SU-DHL-6 (cell line): ENCODE measurements at regions not wholly inside any gene's neighbourhood (a gene's known extent, or its start where the extent isn't known, plus 50 kb on each side); places are given as distances from the start of the nearest gene placed in this dataset.

Experiments used
- H2AFZ ChIP-seq: fragments of 200-600 bp; sonication (generic); 2 replicates; pipeline ENCODE4 v1.6.1; 2014; ENCODE audit warnings: low read depth, mild to moderate bottlenecking, moderate library complexity, mixed read lengths, antibody characterized with exemption, low read length; ENCODE audit not compliant: severe bottlenecking
- H3F3A ChIP-seq: fragments of 200-600 bp; shearing (Covaris generic); 2 replicates; pipeline ENCODE4 v1.6.0; 2016; ENCODE audit warnings: antibody characterized with exemption, mild to moderate bottlenecking; ENCODE audit not compliant: insufficient read depth
- H3K27ac ChIP-seq: fragments of 200-600 bp; sonication (generic); 2 replicates; pipeline ENCODE4 v1.5.1; 2016; ENCODE audit warnings: low read depth, mild to moderate bottlenecking, low read length, moderate library complexity, mixed read lengths
- H3K27me3 ChIP-seq: fragments of 200-600 bp; sonication (generic), shearing (Covaris generic); 2 replicates; pipeline ENCODE4 v1.6.0; 2014; ENCODE audit warnings: mild to moderate bottlenecking, low read length
- H3K36me3 ChIP-seq: fragments of 200-600 bp; sonication (generic); 2 replicates; pipeline ENCODE4 v1.6.1; 2014; ENCODE audit warnings: mild to moderate bottlenecking, low read length, mixed read lengths
- H3K4me2 ChIP-seq: fragments of 300-600, 200-600 bp; shearing (Covaris generic), sonication (generic); 2 replicates; pipeline ENCODE4 v1.6.0; 2014; ENCODE audit warnings: low read length, low read depth, mild to moderate bottlenecking; ENCODE audit not compliant: poor library complexity, severe bottlenecking
- H3K4me3 ChIP-seq: fragments of 200-600 bp; sonication (generic); 2 replicates; pipeline ENCODE4 v1.5.1; 2014; ENCODE audit warnings: antibody characterized with exemption, low read length, mild to moderate bottlenecking, mixed read lengths; ENCODE audit not compliant: insufficient read depth, poor library complexity, severe bottlenecking
- H3K79me2 ChIP-seq: fragments of 200-600 bp; sonication (generic); 2 replicates; pipeline ENCODE4 v1.6.1; 2014; ENCODE audit warnings: mild to moderate bottlenecking, low read length, moderate library complexity; ENCODE audit not compliant: insufficient read depth
- H3K9ac ChIP-seq: fragments of 200-600 bp; sonication (generic); 2 replicates; pipeline ENCODE4 v1.7.0; 2014; ENCODE audit warnings: mild to moderate bottlenecking, low read length
- H3K9me2 ChIP-seq: fragments of 200-600 bp; sonication (generic); replicated peaks from 2 replicates; pipeline ENCODE4 v1.6.1; 2014; ENCODE audit warnings: low read length; ENCODE audit not compliant: insufficient read depth
- H3K9me3 ChIP-seq: fragments of 200-600 bp; sonication (generic); 2 replicates; pipeline ENCODE4 v1.6.1; 2014; ENCODE audit warnings: low read length, mixed read lengths; ENCODE audit not compliant: insufficient read depth
- H4K20me1 ChIP-seq: fragments of 200-600 bp; sonication (generic); 2 replicates; pipeline ENCODE4 v1.6.1; 2014; ENCODE audit warnings: low read depth, mild to moderate bottlenecking, antibody characterized with exemption, low read length, moderate library complexity, mixed read lengths
- EZH2phosphoT487 ChIP-seq: fragments of 200-600 bp; sonication (generic), shearing (Covaris generic); conservative IDR thresholded peaks from 2 replicates; pipeline ENCODE4 v1.6.1; 2018; ENCODE audit warnings: mild to moderate bottlenecking, antibody characterized with exemption, low read length, moderate library complexity, mixed read lengths
- TF ChIP-seq, protein P1 (sequence below): fragments of 200-600 bp; sonication (generic); IDR thresholded peaks from one replicate; pipeline ENCODE4 v1.5.1; 2017; ENCODE audit warnings: antibody characterized with exemption, mild to moderate bottlenecking, low read length, moderate library complexity; ENCODE audit not compliant: insufficient read depth, poor library complexity, severe bottlenecking

DNA sequence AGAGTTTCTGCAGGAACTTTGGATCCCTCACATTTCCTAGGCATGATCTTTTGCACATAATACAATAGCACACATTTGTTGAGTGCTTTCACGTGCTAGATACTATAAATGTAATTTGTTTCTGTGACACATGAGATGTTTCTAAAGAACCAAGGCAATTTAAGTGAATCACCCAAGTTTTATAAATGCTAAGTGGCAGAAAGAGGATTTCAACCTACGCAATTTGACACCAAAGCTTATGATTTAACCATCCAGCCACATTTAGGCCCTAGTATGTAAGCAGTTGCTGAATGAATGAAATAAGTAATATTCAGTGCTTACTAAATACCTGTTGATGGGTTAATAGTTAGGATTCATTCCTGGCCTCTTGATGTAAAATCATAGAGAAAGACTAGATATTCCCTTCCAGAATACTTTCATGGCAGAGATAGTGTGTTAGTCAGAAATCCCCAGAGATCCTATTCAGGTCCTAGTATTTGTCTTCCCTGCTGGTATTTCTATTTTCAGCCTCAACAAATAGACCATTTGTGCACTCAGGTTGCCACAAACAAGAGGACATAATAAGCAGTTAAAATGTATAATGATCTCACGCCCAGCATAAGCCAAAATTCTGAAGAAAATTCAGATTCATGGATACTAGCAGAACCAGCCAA, 572.6 kb downstream of the IPMK start:
- H3K9ac ChIP-seq: no peak overlapping the region
- TF ChIP-seq, protein P1, sequence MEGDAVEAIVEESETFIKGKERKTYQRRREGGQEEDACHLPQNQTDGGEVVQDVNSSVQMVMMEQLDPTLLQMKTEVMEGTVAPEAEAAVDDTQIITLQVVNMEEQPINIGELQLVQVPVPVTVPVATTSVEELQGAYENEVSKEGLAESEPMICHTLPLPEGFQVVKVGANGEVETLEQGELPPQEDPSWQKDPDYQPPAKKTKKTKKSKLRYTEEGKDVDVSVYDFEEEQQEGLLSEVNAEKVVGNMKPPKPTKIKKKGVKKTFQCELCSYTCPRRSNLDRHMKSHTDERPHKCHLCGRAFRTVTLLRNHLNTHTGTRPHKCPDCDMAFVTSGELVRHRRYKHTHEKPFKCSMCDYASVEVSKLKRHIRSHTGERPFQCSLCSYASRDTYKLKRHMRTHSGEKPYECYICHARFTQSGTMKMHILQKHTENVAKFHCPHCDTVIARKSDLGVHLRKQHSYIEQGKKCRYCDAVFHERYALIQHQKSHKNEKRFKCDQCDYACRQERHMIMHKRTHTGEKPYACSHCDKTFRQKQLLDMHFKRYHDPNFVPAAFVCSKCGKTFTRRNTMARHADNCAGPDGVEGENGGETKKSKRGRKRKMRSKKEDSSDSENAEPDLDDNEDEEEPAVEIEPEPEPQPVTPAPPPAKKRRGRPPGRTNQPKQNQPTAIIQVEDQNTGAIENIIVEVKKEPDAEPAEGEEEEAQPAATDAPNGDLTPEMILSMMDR: no peak
- TF ChIP-seq EZH2phosphoT487: no peak
- H3K9me2 ChIP-seq: no peaks in the 10 kb centered on the region
- no peak overlapping the region for H3K27ac ChIP-seq
- H3F3A ChIP-seq: no peaks in the 10 kb centered on the region
- H4K20me1 ChIP-seq: no peaks in the 10 kb centered on the region
- H3K4me2 ChIP-seq: no peak overlapping the region
- no peak overlapping the region for H3K4me3 ChIP-seq
- no peaks in the 10 kb centered on the region for H3K27me3 ChIP-seq
- no peak overlapping the region for H2AFZ ChIP-seq
- no peaks in the 10 kb centered on the region for H3K36me3 ChIP-seq
- no peaks in the 10 kb centered on the region for H3K9me3 ChIP-seq
- H3K79me2 ChIP-seq: no peaks in the 10 kb centered on the region

DNA sequence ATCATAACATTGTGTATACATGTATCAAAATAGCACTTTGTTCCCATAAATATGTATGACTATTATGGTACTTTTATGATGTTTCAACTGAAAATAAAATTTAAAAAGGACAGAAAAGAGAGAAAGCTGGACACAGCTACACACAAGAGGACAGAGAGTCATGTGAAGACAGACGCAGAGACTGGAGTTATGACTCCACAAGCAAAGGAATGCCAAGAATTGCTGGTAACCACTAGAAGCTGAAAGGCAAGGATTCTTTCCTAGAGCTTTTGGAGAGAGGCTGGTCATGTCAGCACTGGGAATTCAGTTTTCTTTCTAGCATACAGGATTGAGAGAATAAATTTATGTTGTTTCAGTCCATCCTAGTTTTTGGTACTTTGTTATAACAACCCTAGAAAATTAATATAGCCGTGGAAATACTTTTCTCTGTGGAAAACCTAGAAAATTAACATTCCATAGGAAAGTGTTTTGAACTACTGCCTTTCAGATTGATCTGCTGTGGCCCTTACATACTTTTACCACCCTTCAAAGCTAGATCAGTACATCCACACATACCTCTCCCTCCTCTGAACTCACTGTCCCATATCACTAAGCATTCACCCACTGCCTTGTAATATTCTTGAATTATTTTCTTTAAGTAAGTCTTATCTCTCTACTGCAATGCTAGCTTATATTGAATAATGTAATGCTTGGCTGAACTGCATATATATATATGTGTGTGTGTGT, 575.3 kb downstream of the IPMK start:
- no peak overlapping the region for H3K27ac ChIP-seq

DNA sequence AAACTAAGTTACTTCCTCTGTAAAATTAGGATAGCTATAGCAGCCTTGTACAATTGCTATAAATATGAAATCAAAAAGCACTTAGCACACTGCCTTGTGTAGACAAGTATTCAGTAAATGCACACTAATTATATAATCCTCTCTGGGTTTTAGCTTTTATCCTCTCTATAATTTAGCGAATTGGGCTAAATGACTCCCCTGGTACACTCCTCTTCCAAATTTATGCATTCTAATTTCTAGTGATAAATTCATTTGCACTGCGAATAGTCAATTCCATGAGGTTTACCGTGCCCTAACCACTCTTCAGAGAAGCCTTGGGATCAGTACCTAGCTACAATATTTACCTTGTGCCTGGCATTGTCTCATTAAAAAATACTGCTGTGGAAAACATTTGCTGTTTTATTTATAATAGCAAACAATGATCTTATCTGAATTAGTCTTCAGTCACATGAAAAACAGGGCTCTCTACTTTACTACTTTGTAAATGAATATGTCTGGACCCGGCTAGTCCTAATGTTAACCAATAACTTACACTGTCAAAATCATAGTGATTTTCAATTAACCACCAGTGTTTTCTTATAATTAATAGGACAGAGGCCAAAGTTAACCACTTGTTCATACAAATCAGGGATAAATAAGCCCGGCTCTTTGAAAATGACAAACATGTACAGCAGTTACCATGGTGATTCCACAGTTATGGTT, 577.9 kb downstream of the IPMK start:
- no peaks in the 10 kb centered on the region for H3K9me2 ChIP-seq
- no peak overlapping the region for H3K4me2 ChIP-seq
- no peak overlapping the region for H3K9ac ChIP-seq
- no peaks in the 10 kb centered on the region for H3F3A ChIP-seq
- no peaks in the 10 kb centered on the region for H3K36me3 ChIP-seq
- H4K20me1 ChIP-seq: no peaks in the 10 kb centered on the region
- no peaks in the 10 kb centered on the region for H3K9me3 ChIP-seq
- no peaks in the 10 kb centered on the region for H3K27me3 ChIP-seq
- H3K4me3 ChIP-seq: no peak overlapping the region
- H3K27ac ChIP-seq: no peak overlapping the region
- H2AFZ ChIP-seq: no peak overlapping the region
- H3K79me2 ChIP-seq: no peaks in the 10 kb centered on the region
- TF ChIP-seq, protein P1: no peak
- TF ChIP-seq EZH2phosphoT487: no peak

More for the DNA sequence above, 575.3 kb downstream of the IPMK start:
- Histone ChIP-seq H3K36me3 (no peaks in the 10 kb centered on the region), H2AFZ (no peak overlapping the region), H4K20me1 (no peaks in the 10 kb centered on the region), H3K9me3 (no peaks in the 10 kb centered on the region), H3K9me2 (no peaks in the 10 kb centered on the region), H3K4me2 (no peak overlapping the region), H3K9ac (no peak overlapping the region), H3F3A (no peaks in the 10 kb centered on the region), H3K27me3 (no peaks in the 10 kb centered on the region), H3K79me2 (no peaks in the 10 kb centered on the region), H3K4me3 (no peak overlapping the region)
- TF ChIP-seq EZH2phosphoT487: no peak
- TF ChIP-seq, protein P1: no peak
